Fibroblast of the conjunctiva (primary cell): ENCODE measurements at regions not wholly inside any gene's neighbourhood (a gene's known extent, or its start where the extent isn't known, plus 50 kb on each side); places are given as distances from the start of the nearest gene placed in this dataset.
A peak's percentile ranks its signal among the peaks of the same experiment; 100 is the strongest.
"Not testable (repeated sequence)": the region's sequence is repeated elsewhere in the genome, so short reads cannot be mapped to it uniquely, and the experiment has no call there.

ENCODE experiments used
- DNase-seq: peaks from one replicate; pipeline ENCODE4 v3.0.0-alpha.2; 2010; ENCODE audit warnings: low read depth

DNA sequence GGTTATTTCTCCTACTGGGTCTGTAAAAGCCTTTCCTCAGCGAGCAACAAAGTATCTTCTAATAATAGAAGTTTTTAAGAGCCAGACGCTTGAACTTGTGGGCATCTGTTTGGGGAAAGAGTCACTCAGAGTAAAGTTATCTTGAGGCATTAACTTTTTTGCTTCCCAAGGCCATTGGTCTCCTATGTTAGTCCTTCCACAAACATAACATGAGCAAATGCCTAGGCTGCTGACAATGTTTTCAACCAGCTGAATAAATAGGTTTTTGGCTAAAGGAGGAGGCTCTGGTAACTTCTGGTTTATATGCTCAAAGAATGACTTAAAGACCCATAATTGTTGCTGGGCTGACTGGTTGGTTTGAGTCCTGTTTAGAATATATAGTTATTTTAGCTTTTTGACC is 213.5 kb upstream of the SYNCRIP start:
- DNase-seq = no peak

DNA sequence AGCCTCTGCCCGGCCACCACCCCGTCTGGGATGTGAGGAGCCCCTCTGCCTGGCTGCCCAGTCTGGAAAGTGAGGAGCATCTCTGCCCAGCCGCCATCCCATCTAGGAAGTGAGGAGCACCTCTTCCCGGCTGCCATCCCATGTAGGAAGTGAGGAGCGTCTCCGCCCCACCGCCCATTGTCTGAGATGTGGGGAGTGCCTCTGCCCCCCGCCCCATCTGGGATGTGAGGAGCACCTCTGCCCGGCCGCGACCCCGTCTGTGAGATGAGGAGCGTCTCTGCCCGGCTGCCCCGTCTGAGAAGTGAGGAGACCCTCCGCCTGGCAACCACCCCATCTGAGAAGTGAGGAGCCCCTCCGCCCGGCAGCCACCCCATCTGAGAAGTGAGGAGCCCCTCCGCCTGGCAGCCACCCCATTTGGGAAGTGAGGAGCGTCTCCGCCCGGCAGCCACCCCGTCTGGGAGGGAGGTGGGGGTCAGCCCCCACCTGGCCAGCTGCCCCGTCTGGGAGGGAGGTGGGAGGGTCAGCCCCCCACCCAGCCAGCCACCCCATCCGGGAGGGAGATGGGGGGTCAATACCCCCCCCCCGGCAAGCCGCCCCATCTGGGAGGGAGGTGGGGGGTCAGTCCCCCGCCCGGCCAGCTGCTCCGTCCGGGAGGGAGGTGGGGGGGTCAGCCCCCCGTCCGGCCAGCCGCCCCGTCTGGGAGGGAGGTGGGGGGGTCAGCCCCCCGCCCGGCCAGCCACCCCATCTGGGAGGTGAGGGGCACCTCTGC is 195.8 kb upstream of the SYNCRIP start:
- not testable (repeated sequence) for DNase-seq

DNA sequence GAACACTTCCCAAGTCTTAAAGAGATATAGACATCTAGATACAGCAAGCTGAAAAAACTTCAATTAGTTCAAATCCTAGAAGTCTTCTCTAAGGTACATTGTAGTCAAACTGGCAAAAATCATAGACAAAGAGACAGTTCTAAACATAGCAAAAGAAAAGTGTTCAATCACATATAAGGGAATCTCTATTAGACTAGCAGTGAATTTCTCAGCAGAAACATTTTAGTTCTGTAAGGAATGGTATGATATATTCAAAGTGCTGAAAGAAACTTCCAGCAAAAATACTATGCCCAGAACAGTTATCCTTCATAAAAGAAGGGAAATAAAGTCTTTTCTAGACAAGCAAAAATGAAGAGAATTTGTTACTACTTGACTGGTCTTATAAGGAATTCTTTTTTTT is 186.3 kb upstream of the SYNCRIP start:
- DNase-seq = no peak

DNA sequence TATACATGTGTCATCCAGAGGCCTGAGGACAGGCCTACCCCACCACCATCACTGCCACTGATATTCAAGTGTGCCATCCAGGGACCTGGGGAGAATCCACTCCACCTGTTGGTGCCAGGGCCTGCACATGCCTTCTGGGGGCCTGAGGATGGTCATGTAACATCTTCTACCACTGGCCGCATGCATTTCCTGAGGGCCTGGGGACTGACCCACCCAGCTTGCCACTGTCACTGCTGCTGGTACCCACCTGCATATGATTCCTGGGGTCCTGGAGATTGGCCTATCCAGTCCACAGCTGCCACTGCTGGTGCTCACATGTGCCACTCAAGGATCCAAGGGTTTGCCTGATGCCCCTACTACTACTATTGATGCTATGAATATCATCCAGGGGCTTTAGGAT is 184.3 kb upstream of the SYNCRIP start:
- DNase-seq = no peak

DNA sequence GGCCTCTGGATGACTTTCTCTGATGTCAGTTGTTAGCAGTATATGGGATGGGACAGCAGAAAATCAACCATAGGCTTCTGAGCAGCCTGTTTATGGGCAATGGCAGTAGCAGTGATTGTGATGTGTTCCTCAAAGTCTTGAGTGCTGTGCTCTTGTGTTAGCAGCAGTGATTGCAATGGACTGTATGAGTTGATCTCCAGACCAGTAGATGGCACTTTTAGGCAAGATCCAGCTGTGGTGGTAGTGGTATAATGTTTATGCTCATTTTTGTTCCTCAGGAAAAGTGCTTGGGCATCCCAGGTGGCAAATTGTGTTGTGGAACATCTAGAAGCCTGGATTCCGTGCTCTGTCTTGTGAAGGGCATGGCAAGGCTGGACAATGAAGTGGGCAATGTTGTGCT is 181.6 kb upstream of the SYNCRIP start:
- DNase-seq = no peak

DNA sequence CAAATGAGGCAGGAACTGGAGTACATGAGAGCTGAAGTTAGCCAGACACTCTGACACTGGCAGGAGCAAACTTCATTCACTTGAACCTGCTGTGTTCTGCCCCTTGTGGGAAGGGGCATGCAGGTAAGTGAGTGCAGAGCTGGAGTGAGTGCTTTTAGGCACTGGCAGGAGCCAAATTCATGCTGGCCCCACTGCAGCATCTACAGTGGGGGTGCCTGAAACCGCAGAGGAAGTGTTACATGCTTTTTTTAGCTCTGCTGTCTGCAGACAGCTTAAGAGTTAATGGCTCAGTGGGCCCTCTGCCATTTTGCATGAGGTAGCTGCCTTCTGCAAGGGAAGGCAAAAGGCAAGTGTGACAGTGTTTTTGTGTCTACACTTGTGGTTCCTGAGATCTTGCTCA is 167.9 kb upstream of the SYNCRIP start:
- DNase-seq = no peak

DNA sequence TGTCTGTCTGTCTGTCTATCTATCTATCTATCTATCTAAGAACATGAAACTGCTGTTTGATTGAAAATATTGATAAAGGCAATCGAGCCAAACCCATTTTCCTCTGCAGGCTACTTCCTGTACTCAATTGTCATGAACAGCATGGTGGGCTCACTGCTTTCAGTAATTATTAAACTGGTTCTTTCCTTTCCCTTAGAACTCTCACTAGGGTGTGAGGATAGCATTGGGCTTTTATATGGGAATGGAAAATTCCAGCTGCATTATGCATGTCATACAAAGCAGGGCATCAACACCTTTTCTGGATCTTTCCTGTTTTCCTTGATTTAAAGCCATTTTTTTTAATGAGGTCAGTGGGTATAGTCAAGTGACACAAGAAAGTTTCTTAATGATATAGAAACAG is 161.0 kb upstream of the SYNCRIP start:
- no peak for DNase-seq

DNA sequence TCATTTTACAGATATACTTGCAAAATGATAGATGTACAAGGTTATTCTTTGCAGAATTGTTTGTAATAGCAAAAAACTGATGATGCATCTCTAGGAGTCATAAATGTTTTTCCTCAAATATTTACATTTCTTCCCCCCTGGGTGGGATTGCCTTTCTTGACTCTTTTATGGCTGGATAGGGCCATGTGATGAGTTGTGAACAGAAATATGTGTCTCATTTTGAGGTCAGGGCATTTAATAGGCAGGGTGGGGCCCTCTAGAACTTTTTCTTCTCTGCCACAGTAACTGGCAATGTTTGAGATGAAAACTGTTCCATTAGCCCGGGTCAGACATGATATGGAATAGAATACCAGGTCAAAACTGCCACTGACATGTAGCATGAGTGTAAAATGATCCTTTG is 159.5 kb upstream of the SYNCRIP start:
- no peak for DNase-seq

DNA sequence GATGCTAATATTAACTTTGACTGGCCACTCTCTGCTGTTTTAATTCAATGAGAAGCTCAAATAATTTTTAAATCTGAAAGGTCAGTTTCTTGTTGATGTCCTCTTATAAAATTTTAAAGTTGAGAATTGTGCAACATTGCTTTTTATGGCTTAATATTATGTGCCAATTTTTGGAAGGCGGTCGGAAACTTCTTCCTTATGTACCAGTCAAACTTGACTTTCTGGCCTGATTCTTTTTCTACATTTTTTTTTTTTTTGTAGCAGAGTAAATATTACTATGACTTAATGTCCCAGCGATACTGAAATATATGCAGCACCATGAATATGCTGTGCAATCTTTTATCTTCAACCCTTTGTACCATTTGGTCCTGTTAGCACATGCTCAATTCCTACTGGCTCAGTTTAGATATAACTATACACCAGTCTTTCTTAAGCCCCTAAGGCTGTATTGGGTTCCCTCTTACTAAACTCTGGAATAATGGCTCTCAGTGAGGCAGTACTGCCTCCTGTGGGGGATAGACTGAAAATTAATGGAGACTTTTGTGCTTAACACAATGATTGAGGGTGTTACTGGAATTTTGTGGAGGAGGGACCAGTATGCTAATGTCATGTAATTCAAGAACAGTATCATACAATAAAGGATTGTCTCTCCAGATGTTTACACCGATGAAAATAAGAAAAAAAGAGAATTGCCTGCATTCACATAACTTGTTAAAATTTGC is 156.4 kb upstream of the SYNCRIP start:
- no peak for DNase-seq

DNA sequence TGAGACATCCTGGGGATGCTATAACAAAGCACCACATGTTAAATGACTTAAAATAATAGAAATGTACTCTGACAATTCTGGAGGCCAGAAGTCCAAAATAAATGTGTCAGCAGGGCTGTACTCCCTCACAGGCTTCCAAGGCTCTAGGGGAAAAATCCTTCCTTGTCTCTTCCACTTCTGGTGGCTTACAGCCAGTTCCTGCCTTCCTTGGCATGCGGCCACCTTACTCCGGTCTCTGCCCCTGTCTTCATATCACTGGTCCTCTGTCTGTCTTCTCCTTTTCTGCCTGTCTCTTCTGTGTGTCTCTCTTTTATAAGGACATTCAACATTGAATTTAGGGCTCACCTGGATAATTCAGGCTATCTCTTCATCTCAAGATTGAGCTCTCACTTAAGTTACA is 155.3 kb upstream of the SYNCRIP start:
- DNase-seq = no peak

DNA sequence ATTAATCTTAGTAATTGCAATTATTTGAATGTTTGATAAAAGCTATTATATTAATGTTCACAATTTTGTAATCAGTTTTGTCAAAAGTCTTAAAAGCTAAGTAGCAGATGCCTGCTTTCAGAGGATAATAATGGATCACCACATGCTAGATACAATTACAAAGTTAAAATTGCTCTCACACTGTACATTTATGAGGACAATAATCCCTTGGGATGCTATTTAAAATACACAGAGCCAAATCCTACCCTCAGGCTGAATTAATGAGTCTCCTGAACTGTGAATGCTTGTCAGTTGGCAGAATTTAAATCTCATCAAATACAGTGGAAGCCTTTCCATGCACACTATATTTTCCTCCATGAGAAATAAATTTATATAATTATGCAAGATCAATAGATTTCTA is 153.3 kb upstream of the SYNCRIP start:
- no peak for DNase-seq

DNA sequence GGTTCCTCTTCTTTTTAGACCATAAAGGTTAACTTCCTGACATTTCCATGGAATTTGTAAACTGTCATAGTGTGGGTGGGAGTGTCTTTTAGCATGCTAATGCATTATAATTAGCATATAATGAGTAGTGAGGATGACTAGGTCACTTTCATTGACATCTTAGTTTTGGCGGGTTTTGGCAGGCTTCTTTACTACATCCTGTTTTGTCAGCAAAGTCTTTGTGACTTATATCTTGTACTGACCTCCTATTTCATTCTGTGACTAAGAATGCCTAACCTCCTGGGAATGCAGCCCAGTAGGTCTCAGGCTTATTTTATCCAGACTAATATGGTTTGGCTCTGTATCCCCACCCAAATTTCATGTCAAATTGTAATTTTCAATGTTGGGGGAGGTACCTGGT is 149.6 kb upstream of the SYNCRIP start:
- no peak for DNase-seq

DNA sequence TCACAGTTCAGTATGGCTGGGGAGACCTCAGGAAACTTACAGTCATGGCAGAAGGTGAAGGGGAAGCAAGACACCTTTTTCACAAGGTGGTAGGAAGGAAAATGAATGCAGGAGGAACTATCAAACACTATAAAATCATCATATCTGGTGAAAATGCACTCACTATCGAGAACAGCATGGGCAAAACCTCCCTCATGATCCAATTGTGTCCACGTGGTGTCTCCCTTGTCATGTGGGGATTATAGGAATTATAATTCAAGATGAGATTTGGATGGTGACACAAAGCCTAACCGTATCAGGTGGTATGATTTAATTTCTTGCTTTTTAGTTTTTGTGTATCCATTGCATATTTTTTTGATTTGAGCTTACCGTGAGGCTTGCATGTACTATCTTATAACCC is 133.2 kb upstream of the SYNCRIP start:
- no peak for DNase-seq

DNA sequence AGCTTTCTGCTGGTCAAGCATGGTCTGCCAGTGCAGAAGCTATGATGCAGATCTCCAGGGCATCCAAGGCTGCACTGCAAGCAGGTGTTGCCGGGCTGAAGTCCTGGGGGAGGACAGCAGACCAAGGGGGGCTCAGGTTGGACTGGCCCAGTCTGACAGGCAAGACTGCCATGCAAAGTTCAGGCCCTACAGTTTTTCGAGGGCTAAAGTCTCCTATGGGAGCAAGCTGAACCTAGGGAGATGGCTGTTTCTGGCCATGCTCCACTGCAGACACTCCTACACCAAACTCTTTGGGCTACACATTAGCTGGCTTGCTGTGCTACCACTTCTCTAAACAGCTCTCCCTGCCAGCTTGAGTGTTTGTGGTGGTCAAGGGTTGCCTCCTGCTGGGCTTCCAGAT is 130.0 kb upstream of the SYNCRIP start:
- DNase-seq = no peak

DNA sequence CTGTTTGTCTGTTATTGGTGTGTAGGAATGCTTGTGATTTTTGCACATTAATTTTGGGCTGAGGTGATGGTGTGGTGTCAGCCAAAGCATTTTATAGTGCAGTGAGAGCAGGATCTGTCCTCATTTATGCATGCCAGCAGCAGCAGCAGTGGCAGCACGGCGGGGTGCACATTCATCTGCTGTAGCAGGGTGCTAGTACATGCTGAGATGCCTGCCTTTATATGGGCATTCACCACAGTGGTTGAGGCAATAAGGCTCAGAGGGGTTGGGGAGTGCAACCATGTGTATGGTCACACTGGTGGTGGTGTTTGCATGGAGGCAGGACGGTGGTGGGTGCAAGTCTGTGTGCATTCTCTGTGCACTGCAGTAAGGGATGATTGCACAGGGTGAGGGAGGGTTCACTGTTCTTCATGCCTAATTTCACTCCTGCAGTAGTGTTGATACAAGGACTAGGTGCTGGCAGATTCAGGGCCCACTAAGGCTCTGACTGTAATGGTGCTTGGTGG is 129.3 kb upstream of the SYNCRIP start:
- DNase-seq = no peak

DNA sequence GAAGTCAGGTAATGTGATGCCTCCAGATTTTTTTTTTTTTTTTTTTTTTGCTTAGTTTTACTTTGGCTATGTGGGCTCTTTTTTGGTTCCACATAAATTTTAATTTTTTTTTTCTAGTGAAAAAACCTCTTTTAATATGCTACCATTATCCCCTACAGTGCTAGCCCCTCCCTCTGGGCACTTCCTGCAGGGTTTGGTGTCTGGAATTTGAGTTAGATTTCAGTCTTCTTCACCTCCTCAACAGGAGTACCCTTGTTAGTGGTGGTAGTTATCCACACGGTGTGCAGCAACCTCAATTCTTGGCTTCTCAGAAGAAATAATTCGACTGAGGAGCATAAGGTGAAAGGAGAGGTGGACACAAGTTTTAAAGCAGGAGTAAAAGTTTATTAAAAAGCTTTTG is 128.8 kb upstream of the SYNCRIP start:
- DNase-seq = no peak

DNA sequence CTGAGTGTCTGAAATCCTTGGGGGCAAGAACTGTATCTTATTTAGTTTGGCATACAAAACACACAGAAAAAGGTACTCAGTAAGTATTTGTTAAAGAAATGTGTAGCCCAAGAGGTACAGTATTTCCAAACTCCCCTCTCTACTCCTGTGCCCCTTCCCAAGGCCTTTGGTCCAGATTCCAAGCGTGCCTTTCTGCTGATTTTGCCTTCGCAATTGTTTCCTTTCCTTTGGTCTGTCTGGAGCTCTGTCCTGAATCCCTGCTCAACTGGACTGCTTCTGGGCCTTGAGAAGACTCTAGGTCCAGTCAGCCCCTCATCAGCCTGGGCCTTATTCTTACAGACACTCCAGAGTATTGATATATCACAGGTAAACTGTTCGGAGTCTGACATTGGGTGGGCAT is 122.2 kb upstream of the SYNCRIP start:
- DNase-seq = no peak

DNA sequence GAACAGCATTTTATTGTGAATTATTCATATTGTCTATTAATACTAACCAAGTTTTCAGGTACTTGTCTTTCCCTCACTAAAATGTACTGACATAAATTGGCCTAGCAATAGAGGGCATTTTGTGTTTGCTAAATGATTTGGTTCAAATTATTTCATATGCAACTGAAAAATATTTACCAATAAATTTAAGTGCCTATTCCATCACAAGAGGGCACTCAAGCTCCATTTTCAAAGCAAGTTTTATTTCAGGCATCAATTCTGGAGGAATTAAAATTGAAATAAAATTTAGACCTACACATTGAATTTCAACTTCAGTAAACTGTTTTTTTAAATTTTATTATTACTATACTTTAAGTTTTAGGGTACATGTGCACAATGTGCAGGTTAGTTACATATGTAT is 114.3 kb upstream of the SYNCRIP start:
- peak; percentile 10 for DNase-seq

DNA sequence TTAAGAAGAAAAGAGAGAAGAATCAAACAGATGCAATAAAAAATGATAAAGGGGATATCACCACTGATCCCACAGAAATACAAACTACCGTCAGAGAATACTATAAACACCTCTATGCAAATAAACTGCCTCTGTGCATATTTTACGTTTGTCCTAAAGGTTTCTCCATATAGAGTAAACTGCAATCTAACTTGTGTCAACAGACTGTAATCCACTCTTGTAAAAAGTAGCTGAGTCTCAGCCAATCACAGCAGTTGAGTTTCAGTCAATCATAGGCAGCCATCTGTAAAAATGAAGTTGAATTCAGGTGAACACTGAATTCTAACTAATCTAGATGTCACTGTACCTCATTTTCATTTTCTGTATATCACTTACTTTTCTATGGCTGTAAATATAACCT is 112.2 kb upstream of the SYNCRIP start:
- DNase-seq = no peak

DNA sequence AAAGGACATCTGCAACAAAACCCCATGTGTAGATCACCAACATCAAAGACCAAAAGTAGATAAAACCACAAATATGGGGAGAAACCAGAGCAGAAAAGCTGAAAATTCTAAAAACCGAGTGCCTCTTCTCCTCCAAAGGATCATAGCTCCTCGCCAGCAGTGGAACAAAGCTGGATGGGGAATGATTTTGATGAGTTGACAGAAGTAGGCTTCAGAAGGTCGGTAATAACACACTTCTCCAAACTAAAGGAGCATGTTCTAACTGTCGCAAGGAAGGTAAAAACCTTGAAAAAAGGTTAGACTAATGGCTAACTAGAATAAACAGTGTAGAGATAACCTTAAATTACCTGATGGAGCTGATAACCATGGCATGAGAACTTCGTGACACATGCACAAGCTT is 109.9 kb upstream of the SYNCRIP start:
- DNase-seq = no peak

DNA sequence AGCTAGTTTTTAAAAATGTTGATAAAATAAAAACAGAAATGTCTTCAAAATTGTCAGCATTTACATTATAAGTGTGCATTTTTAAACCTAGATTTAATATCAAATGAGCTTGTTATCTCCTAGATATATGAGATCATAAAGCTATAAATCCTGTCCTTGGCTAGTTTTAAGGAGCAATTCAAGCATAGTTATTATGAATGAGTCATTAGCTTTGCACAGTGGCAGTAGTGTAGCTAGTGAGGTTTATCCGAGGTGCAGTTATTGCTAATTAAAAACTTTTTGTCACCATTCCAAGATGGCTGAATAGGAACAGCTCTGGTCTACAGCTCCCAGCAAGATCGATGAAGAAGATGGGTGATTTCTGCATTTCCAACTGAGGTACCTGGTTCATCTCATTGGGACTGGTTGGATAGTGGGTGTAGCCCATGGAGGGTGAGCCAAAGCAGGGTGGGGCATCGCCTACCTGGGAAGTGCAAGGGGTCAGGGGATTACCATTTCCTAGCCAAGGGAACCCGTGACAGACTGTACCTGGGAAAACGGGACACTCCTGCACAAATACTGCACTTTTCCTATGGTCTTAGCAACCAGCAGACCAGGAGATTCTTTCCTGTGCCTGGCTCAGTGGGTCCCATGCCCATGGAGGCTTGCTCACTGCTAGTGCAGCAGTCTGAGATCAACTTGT is 108.8 kb upstream of the SYNCRIP start:
- no peak for DNase-seq

DNA sequence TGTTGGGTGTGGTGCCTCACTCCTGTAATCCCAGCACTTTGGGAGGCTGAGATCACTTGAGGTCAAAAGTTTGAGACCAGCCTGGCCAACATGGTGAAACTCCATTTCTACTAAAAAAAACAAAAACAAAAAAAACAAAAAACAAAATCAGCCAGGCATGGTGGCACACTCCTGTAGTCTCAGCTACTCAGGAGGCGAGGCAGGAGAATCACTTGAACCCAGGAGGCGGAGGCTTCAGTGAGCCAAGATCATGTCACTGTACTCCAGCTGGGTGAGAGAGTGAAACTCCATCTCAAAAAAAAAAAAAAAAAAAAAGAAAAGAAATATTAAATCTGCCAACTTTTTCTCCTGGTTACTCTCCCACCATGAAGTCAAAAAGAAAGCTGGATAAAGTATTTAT is 107.5 kb upstream of the SYNCRIP start:
- DNase-seq = not testable (repeated sequence)

DNA sequence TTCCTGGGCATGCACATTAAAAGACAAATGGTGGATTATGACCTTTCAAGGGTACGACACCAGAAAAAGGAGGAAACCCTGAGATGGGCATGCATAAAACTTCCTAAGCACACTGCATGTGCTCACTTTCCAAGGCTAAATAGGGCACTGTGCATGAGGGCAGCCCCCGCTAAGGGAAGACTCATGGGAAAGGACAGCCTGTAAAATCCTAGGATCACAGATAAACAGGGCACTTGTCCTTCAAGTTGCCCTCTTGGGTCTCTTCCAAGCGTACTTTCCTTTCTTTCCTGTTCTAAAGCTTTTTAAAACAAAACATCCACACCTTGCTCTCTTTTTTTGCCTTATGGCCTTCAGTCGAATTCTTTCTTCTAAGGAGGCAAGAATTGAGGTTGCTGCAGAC is 106.5 kb upstream of the SYNCRIP start:
- no peak for DNase-seq
